ENCODE measurements at regions not wholly inside any gene's neighbourhood (a gene's known extent, or its start where the extent isn't known, plus 50 kb on each side); places are given as distances from the start of the nearest gene placed in this dataset.

DNA sequence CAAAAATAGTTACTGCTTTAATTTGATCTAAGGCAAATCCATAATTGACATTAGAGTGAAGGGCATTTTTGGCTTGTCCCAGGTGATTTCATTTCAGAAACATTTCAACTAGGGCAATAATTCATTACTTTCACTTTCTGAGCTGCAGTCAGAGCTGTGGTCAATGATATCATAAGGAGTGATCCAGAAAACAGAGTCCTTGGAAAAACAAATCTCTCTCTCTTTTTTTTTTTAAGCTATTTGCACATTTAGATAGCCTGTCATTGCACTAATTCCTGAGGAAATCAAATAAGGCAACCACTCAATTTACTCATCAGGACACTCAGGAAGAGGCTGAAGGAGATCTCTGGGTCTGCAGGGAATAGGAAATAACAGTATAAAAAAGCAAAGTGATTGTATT, 269.5 kb upstream of the LRRC3B start:
- TF ChIP-seq, protein P1, sequence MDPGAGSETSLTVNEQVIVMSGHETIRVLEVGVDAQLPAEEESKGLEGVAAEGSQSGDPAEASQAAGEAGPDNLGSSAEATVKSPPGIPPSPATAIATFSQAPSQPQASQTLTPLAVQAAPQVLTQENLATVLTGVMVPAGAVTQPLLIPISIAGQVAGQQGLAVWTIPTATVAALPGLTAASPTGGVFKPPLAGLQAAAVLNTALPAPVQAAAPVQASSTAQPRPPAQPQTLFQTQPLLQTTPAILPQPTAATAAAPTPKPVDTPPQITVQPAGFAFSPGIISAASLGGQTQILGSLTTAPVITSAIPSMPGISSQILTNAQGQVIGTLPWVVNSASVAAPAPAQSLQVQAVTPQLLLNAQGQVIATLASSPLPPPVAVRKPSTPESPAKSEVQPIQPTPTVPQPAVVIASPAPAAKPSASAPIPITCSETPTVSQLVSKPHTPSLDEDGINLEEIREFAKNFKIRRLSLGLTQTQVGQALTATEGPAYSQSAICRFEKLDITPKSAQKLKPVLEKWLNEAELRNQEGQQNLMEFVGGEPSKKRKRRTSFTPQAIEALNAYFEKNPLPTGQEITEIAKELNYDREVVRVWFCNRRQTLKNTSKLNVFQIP (CRISPR knock-in tag; IDR thresholded peaks at IDR 0.05; ENCODE audit: borderline replicate concordance, low read depth) = no peak
- TF ChIP-seq ISL1 (CRISPR knock-in tag; IDR thresholded peaks at IDR 0.05) (peak; percentile 83), CSDC2 (CRISPR knock-in tag; IDR thresholded peaks at IDR 0.05) (no peak), RARB (CRISPR knock-in tag; IDR thresholded peaks at IDR 0.05) (no peak)

Data from SK-N-SH treated with all-trans-retinoic acid at 6 μM for 48 hours (cell line).